NCI-H748 (cell line): ENCODE measurements at regions not wholly inside any gene's neighbourhood (a gene's known extent, or its start where the extent isn't known, plus 50 kb on each side); places are given as distances from the start of the nearest gene placed in this dataset.

Experiments used
- DNase-seq: peaks from one replicate; lab custom pipeline; 2025; ENCODE audit not compliant: unreplicated experiment; lab: John Stamatoyannopoulos, UW

DNA sequence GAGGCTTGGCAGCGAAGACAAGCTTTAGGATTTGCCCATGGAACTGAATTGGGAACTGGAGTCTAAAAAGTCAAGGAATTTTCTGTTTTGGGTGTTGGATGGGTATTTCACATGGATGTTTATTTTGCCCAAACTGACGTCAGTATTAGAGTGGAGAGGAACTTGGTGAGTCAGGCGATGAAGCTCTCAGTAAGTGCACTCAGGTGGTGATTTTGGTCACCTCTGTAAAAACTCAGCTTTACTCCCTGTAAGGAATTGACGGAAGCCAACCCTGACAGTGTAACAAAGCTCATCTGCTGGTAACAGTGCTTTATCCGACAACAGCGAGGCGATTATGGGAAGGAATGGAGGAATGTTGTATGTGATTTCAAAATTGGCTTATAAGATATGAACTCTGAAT lies 77.0 kb upstream of the PGRMC2 start:
- DNase-seq = no peak

DNA sequence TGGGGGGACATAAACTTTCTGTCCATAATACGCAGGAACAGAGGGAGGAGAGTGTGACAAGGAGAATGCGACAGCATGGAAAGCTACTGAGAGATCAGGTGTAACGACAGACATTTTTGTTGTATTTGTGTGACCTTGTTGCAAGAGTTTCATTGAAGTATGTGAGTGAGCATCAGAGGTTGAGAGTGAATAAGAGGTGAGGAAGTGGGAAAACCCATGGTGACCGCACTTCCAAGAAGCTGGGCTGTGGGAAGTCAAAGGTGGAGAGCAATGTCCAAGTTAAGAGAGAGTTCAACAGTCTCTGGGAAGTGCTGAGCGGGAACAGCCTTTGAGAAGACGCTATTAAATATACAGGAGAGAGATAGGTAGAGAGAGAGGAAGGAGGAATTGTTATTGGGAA lies 76.4 kb upstream of the PGRMC2 start:
- DNase-seq = no peak

DNA sequence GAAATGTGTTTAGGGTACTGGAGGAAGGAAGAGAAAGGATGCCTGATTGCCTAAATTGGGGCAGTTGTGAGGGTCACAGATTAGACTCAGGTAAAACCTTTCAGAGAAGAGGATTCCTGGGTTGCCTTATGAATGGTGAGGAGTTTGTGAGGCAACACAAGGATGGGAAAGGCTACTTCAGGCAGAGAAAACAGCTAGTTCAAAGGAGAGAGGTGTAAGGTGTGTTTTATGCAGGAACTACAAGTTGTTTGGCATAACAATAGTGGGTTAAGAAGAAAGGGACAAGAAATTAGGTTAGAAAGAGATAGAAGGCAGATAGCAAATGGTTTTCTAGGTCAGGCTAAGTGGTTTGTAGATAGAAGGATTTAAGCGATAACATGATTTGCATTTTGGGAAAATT lies 75.1 kb upstream of the PGRMC2 start:
- no peak for DNase-seq

DNA sequence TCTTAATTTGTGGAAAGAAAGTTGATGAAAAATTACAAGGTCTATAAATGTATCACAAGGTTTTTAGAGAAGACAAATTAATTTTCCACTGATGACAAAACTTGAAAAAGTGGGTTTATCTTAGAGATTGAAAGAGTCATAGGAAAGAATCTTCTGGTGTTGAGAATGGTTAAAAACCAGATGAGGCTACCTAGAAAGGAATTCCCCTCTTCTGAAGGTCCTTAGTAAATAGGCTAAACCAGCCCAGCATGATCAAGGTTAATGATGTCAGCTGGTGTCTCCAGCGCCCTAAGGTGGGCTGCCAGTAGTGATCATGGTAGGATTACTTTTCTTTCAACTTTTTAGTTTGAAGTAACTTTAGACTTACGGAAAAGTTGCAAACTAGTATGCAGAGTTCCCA lies 71.8 kb upstream of the PGRMC2 start:
- no peak for DNase-seq

DNA sequence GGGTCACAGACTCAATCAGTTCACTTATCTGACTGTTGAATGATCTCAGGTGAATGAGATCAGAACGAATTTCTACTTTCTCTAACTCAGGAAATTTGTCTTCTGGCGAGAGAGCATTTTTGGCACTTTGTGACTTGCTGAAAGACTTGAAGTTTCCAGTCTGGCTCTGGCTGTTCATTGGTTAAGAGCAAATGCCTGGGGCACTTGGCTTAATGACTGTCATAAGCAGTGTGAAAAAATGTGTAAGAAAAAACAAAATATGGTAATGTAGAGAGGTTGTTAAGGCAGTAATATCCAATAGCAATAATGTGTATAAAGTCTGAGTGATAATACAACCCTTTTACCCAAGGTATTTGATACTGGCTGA lies 71.3 kb upstream of the PGRMC2 start:
- no peak for DNase-seq

DNA sequence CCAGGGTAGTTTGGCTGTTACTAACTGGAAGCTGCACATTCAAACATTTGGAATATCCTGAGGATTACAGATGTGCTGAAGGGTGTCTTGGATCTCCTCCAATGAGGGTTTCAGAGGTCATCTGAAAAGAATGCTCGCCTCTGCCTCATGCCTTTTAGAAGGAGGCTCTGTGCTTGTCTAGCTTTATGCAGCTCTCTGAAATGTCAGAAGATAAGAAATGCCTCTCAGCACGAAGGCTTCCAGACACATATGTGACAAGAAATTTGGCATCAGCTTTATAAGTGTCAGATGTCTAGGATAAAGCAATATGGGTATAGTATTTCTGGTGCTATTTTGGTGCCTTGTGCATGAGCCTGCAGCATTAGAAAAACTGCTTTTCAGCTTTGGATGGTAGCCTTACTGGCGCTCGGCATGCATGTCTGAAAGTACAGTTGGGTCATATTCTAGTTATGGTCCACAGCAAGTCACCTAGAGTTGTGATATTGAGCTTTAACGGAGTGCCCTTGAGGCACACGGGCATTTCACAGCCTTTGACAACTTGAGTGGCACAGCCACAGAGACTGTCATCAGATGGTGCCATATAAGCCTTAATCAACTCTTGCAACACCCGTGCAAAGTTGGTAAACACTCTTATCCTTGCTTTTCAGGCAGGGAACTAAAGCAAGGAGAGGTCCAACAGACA lies 70.8 kb upstream of the PGRMC2 start:
- no peak for DNase-seq

DNA sequence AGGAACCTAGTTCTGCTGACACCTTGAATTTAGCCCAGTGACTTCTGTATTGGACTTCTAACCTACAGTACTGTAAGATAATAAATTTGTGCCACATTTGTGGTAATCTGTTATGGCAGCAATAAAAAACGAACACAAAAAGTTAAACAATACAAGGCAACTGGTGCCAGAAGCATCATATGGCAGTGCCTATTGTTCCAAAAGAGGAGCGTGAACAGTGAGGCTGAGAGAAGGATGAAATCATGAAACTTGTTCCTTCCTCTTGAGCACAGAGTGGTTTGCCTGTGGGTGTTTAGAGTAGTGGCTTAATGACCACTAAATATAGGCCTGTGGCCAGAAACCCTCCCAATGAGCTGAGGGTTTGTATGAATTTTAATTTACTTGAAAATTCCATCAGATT lies 69.7 kb upstream of the PGRMC2 start:
- DNase-seq = no peak

DNA sequence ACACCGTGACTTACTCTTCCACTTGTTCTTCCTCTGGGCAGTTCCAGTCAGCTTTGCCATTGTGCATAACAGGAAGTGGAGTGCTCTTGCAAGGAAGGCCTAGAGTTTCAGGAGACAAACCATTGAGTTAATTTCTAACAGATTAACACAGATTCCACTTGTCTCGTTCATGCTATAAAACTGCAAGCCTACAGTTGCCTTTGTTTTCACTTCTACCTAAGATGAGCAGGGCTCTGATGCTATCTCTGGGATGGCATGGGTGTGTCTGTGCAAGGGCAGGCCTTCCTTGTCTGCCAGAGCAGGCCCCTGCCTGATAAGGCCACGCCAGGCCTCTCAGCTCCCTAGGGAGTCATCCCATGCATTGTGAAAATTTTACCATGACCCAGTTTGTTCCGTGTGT lies 67.7 kb upstream of the PGRMC2 start:
- no peak for DNase-seq

DNA sequence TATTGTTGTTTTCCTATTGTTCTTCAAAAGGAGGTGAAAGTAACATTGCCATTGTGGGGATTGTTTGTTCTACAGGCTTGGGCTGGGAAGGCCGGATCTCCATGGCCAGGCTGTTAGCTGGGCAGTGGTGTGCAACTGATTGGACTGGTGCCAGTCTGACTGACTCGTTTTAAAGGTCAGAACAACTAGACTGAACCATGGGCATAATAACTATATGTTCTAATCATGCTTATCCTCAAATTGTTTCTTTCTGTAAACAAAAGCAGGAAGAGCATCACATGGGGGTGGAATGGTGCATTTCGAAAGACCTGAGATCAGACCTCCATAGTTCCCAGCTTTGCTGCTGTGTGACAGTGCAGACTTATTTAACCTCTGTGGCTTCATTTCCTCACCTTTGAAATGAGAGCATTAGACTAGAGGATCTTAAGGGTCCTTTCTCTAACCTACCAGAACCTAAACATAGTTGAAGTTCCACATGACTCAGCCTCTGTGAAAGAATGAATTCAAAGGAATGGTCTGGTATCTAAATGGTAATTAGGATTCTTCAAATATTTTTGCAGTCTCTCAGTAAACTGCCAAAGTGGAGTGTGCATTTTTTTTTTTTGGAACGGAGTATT lies 66.7 kb upstream of the PGRMC2 start:
- DNase-seq = peak; percentile 71

DNA sequence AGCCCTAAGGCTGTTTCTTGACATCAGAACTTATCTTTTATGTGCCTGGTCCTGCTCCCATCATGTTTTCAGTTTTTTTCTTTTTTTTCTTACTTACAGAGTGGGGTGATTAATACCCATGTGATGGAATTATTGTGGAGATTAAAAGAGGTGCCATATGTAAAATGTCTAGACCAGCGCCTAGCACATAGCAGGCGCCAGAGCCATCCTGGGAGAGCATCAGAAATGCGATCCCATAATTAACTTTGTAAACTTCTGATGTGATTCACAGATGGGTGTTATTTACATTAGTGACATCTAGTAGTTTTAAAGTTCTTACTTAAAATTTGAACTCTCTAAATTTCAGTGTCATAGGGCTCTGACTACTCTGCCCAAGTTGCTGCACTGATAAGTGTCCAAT lies 66.2 kb upstream of the PGRMC2 start:
- peak; percentile 46 for DNase-seq

DNA sequence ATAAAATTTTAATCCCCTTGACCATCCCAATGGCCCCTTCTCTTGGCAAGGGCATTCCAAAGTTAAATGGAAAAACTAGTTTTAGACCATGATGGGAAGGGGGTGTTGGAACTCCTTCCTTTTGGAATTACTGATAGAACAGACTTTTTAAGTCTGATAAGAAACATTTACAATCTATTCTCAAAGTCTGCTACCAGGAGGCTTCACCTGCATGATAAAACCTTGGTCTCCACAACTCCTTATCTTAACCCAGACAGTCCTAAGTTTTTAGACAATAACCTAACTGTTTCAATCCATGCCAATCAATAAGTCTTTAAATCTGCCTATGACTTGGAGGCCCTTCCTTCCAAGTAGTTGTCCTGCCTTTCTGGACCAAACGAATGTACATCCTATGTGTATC lies 63.9 kb upstream of the PGRMC2 start:
- no peak for DNase-seq

DNA sequence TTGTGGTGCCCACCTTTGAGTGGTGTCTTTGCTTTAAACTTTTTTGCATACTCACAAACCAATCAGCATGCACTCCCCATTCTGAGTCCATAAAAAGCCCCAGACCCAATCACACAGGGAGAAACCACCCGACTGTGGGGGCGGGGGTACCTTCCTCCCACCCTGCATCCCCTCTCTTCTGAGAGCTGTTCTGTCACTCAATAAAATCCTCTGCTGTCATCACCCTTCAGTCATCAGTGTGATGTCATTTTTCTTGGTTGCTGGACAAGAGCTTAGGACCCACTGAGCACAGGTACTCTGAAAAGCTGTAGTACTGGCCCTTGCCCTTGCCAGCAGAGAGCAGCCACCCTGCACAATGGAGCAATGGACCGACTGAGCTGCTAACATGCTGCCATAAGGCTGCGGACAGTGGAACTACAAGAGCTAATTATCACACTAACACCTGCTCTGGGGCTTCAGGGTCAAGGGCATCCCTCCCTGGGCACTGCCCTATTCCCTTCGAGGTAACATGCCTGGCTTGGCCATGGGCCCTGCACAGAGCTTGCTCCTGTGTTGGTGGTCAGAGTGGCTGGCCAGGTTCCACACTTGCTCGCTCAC lies 62.9 kb upstream of the PGRMC2 start:
- peak; percentile 2 for DNase-seq

DNA sequence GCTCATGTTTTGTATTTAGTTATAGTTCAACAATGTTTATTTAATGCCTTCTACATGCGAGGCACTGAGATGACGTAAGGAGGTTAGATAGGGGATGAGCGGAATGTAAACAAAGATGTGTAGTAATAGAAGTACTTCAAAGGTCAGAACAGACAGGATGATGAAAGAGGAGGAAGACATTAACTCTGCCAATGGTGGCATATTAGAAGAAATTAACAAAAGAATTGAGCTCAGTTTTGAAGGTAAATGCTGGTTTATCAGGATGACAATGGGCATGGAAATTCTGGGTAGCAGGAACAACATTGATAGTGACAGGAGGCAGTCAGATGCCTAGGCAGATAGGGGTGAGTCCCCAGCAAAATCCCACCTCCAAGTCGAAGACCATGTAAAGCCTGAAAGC lies 62.3 kb upstream of the PGRMC2 start:
- peak; percentile 81 for DNase-seq

DNA sequence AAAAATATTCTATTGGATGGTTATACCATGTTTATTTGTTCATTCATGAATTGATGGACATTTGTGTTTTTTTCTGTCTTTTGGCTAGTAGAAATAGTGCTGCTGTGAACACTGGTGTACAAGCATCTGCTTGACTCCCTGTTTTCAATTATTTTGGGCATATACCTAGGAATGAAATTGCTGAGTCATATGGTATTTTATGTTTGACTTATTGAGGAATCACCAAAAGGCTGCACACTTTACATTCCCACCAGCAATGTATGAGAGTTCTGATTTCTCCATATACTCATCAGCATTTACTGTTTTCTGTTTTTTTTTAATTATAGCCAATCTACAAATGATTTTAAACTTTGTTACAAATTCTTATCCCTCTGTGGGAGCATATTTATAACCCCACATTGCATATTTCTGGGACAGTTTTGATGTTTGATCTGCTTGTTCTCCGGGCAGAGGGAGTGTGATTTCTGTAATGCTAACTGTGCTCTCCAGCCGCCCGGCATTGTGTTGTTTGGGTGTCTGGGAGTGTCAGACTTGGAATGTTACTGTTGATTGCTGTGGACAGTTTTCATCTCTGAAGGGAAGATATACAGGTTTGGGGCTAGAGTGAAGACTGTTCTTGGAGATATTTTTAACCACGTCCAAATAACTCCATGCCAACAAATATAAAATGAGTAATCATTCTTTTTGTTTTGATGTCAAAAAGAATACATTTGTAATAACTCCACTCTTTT lies 60.5 kb upstream of the PGRMC2 start:
- no peak for DNase-seq

DNA sequence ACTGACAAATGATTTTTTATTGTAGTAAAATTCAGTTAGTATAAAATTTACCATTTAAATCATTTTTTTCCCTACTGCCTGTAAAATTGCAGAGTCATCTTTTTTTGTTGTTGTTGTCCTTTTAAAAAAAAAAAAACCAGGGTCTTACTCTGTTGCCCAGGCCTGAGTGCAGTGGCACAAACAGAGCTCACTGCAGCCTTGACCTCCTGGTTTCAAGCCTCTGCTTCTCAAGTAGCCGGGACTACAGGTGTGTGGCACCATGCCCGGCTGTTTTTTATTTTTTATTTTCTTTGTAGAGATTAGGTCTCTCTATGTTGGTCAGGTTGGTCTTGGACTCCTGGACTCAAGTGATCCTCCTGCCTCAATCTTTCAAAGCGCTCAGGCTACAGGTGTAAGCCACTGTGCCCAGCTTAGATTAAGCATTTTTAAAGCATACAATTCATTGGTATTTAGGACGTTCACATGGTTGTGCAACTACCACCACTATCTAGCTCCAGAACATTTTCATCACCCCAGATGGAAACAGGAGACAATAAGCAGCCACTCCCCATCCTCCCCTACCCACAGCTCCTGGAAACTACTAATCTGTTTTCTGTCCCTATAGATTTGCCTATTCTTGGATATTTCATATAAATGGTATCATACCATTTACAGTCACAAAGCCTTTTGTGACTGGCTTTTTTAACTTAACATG lies 59.7 kb upstream of the PGRMC2 start:
- no peak for DNase-seq

DNA sequence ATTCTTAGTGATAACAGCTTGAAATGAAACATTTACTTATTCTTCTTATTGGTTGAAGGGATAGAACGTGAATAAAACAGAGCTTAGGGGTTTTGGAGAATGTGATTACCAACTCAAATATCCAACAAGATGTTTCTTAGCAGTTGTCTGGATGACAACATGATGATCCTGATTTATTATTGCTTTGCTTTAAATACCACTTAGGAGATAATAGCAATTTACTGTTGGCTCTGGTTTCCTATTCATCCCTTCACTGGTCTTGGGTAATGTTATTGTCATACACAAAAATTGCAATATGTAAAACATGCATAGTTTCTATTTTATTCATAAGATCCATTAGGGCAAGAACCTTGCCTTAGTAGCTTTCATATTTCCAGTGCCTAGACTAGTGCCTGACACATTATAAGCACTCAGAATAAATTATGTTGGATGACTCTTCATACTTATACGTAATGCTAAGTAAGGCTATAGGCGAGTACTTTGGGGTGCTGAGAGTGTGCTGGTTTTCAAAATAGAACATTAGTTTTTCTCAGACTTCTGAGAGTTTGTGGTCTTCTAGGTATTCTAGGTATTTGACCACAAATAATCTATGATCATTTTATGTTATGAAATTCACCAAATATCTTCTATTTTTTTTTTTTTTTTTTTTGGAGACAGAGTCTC lies 58.6 kb upstream of the PGRMC2 start:
- no peak for DNase-seq

DNA sequence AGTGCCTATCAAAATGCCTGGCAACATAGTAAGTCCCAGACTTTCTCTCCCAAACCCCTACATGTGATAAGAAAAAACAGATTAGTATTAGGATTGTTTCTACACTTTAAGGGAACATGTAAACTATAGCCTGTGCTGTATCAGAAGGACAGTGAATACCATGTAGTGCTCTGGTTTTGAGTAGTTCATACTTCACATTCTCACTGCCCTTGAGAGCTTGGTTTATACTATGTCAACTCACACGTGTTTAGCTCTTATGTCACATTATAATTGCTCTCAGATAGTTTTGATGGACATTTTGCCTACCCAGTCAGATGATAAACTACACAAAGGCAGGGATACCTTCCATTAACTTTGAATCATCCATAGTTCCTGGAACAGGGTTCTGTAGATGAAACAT lies 58.0 kb upstream of the PGRMC2 start:
- no peak for DNase-seq

DNA sequence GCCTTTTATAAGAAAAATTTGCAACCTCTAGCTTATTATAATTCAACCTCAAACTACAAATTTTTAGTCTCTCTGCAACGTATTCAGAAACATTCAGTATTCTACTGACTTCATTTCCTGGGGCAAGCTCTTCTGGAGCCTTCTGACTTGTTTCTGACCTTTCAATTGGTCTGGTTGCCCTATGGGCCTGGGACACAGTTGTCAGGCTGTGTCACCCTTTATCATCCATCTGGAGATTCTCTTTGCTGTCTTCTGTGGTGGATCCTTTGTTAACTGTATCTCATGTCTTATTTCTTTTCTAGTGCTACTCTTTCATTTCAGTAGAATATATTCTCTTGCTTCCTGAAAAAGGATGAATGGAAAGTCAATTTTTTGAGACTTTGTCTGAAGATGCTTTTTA lies 55.1 kb upstream of the PGRMC2 start:
- DNase-seq = no peak

DNA sequence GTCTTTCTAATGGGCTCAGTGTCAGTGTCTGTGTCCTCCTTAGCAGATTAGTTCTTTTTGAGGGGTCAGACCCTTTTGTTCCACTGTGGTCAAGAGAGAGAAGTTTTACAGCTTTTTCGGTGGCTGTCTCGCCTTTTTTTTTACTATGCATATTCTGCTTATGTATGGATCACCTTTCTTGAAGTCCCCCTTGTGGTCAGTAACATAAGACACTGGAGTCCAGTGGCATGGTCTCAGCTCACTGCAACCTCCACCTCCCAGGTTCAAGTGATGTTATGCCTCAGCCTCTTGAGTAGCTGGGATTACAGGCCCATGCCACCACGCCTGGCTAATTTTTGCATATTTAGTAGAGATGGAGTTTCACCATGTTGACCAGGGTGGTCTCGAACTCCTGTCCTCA lies 54.0 kb upstream of the PGRMC2 start:
- no peak for DNase-seq

DNA sequence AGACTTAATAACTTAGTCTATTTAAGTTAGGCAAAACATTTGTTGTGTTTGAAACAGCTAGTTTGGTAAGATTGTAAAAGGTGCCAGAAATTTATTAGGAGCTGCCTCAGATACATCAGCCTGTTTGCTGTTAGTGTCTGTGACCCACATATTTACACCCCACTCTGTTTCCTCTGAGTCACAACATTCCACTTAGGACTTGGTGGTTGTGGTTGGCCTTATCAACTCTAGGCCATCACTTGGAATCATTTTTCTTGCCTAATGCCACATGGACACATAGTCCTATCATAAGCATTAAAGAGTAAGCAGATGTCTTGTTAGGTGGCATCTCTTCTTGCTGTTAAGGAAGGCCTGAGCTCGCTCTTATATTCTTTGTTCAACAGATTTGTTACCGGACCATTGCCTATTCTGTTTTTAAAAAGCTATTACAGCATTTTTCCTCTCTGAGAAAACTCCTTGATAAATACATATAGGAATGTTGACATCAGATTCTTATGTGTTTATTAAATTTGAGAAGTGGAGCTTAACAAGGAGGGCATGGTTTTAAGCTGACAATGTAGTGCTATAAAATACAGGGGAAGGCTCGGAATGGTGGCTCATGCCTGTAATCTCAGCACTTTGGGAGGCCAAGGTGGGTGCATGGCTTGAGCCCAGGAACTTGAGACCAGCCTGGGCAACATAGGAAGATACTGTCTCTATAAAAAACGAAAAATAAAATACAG lies 51.2 kb upstream of the PGRMC2 start:
- DNase-seq = no peak
